Stomach (tissue), 4 donors: ENCODE measurements at regions not wholly inside any gene's neighbourhood (a gene's known extent, or its start where the extent isn't known, plus 50 kb on each side); places are given as distances from the start of the nearest gene placed in this dataset.
"Not testable (repeated sequence)": the region's sequence is repeated elsewhere in the genome, so short reads cannot be mapped to it uniquely, and the experiment has no call there.

Experiments
- EP300 ChIP-seq: sonication (generic); formaldehyde crosslinking; IDR thresholded peaks from one replicate; pipeline ENCODE4 v1.6.1; 2017; ENCODE audit warnings: antibody characterized with exemption
- POLR2AphosphoS5 ChIP-seq, 3 donors: sonication (generic); formaldehyde crosslinking; IDR thresholded peaks; one replicate each; pipeline ENCODE4 v1.6.1; 2016; ENCODE audit warnings: antibody characterized with exemption in 3 of 3
- TF ChIP-seq, protein P1 (sequence below), 7 experiments: fragments of 450-650 bp in 4 of 7; fragments of 200-600 bp in 3 of 7; sonication (generic) in 3 of 7; IDR thresholded peaks; one replicate each; pipeline ENCODE4 v1.5.1; 2016 to 2019; ENCODE audit warnings: antibody characterized with exemption in 7 of 7, control low read depth in 2 of 7, mild to moderate bottlenecking in 1 of 7

GRCh38 chr1:30075916-30076315 lies 647.5 kb downstream of the MATN1 start:
- TF ChIP-seq, protein P1, sequence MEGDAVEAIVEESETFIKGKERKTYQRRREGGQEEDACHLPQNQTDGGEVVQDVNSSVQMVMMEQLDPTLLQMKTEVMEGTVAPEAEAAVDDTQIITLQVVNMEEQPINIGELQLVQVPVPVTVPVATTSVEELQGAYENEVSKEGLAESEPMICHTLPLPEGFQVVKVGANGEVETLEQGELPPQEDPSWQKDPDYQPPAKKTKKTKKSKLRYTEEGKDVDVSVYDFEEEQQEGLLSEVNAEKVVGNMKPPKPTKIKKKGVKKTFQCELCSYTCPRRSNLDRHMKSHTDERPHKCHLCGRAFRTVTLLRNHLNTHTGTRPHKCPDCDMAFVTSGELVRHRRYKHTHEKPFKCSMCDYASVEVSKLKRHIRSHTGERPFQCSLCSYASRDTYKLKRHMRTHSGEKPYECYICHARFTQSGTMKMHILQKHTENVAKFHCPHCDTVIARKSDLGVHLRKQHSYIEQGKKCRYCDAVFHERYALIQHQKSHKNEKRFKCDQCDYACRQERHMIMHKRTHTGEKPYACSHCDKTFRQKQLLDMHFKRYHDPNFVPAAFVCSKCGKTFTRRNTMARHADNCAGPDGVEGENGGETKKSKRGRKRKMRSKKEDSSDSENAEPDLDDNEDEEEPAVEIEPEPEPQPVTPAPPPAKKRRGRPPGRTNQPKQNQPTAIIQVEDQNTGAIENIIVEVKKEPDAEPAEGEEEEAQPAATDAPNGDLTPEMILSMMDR (IDR thresholded peaks at IDR 0.05): not testable (repeated sequence)
- TF ChIP-seq EP300; POLR2AphosphoS5 (IDR thresholded peaks at IDR 0.05): not testable (repeated sequence)
